ENCODE measurements at regions not wholly inside any gene's neighbourhood (a gene's known extent, or its start where the extent isn't known, plus 50 kb on each side); places are given as distances from the start of the nearest gene placed in this dataset.

DNA sequence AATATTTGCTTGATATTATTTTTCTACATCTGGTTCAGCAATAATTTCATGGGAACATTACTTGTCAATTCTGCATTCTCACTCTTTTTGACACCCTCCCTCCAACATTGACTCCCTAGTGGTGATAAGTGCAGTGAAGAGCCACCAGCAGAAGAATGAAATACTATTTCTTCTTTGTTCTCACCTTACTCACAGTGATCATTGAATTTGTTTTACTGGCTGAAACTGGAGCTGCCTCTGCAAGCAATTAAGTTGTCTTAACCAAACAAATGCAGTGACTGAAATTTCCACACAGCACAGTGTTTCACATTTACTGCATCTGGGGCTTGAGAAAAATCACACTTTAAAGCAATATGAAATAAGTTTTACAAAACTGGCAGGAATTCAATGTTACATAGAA, 189.8 kb downstream of the JRKL start:
- Histone ChIP-seq H4K20me1 (ENCODE audit: control insufficient read depth, insufficient read depth, insufficient read length) (no peaks in the 10 kb centered on the region), H3K79me1 (ENCODE audit: insufficient read depth, low read depth, low read length, poor library complexity, severe bottlenecking) (no peaks in the 10 kb centered on the region), H3K4me1 (ENCODE audit: insufficient read depth, low read length) (no peaks in the 10 kb centered on the region), H4K8ac (replicated peaks; ENCODE audit: insufficient read length, low read depth, low read length) (no peak overlapping the region), H3K23me2 (ENCODE audit: insufficient read length, low read depth, low read length, poor library complexity, severe bottlenecking) (no peaks in the 10 kb centered on the region), H3K27ac (ENCODE audit: insufficient read length, low read depth, low read length) (no peak overlapping the region), H2AFZ (ENCODE audit: low read length) (no peak overlapping the region), H3K56ac (ENCODE audit: insufficient read length, low read depth, low read length) (no peak overlapping the region), H3K9ac (ENCODE audit: extremely low read depth, insufficient read length, low read length) (no peak overlapping the region), H3K18ac (ENCODE audit: insufficient read length, low read depth, low read length) (no peak overlapping the region), H2BK15ac (ENCODE audit: low read depth, low read length) (no peak overlapping the region), H3K14ac (ENCODE audit: insufficient read depth, low read length) (no peak overlapping the region), H3K4ac (ENCODE audit: low read depth, low read length) (no peak overlapping the region), H4K5ac (ENCODE audit: insufficient read length, low read depth, low read length) (no peak overlapping the region), H2BK120ac (ENCODE audit: low read depth, low read length, poor library complexity, severe bottlenecking) (no peak overlapping the region), H3K9me3 (ENCODE audit: control insufficient read depth, low read depth, low read length) (no peaks in the 10 kb centered on the region), H3K4me2 (ENCODE audit: insufficient read depth, insufficient read length, low read length) (no peak overlapping the region), H2AK5ac (ENCODE audit: insufficient read length, low read length) (no peak overlapping the region), H3T11ph (ENCODE audit: low read length) (no peak overlapping the region), H3K79me2 (ENCODE audit: insufficient read depth, low read length) (no peaks in the 10 kb centered on the region), H2BK20ac (ENCODE audit: low read depth, low read length, poor library complexity, severe bottlenecking) (no peak overlapping the region), H2BK5ac (ENCODE audit: insufficient read length, low read length) (no peak overlapping the region), H3K23ac (ENCODE audit: insufficient read length, low read depth, low read length) (no peak overlapping the region), H2BK12ac (ENCODE audit: insufficient read length, low read depth, low read length) (no peak overlapping the region), H4K91ac (ENCODE audit: insufficient read length, low read depth, low read length) (no peak overlapping the region), H3K27me3 (ENCODE audit: insufficient read depth, low read length) (no peaks in the 10 kb centered on the region)
- H3K27me3 Mint-ChIP-seq (ENCODE audit: low read depth), result no peaks in the 10 kb centered on the region
- TF ChIP-seq, protein P1, sequence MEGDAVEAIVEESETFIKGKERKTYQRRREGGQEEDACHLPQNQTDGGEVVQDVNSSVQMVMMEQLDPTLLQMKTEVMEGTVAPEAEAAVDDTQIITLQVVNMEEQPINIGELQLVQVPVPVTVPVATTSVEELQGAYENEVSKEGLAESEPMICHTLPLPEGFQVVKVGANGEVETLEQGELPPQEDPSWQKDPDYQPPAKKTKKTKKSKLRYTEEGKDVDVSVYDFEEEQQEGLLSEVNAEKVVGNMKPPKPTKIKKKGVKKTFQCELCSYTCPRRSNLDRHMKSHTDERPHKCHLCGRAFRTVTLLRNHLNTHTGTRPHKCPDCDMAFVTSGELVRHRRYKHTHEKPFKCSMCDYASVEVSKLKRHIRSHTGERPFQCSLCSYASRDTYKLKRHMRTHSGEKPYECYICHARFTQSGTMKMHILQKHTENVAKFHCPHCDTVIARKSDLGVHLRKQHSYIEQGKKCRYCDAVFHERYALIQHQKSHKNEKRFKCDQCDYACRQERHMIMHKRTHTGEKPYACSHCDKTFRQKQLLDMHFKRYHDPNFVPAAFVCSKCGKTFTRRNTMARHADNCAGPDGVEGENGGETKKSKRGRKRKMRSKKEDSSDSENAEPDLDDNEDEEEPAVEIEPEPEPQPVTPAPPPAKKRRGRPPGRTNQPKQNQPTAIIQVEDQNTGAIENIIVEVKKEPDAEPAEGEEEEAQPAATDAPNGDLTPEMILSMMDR (conservative IDR thresholded peaks at IDR 0.05), result no peak
- peaks cover 0 to 6% (median 0%) of the 10 kb centered on the region in 3 experiments; a peak in 4 of 7 replicates for H3K36me3 Mint-ChIP-seq (ENCODE audit: insufficient read depth in 1 of 3, low read depth in 3 of 3)
- no peak for DNase-seq
- H3K27ac Mint-ChIP-seq, result no peak overlapping the region
- peaks cover 0 to 8% of the 10 kb centered on the region in 2 experiments; a peak in 3 of 5 replicates for H3K9me3 Mint-ChIP-seq
- H3K4me3 Mint-ChIP-seq, result no peak overlapping the region
- H3K4me1 Mint-ChIP-seq, result peaks cover 14 to 25% of the 10 kb centered on the region in 2 experiments
